H9 (cell line): ENCODE measurements at regions not wholly inside any gene's neighbourhood (a gene's known extent, or its start where the extent isn't known, plus 50 kb on each side); places are given as distances from the start of the nearest gene placed in this dataset.

ENCODE experiments used
- DNase-seq: peaks from one replicate; pipeline ENCODE4 v3.0.0-alpha.2; 2017
- H2AFZ ChIP-seq: one replicate; pipeline ENCODE4 v1.6.1; 2013; ENCODE audit warnings: mild to moderate bottlenecking, low read length, control low read depth, moderate library complexity
- H2AK5ac ChIP-seq: 2 replicates; pipeline ENCODE4 v1.6.1; 2013; ENCODE audit warnings: low read length, control low read depth, mixed read lengths; ENCODE audit not compliant: insufficient read length
- H2BK120ac ChIP-seq: one replicate; pipeline ENCODE4 v1.6.1; 2013; ENCODE audit warnings: low read depth, mild to moderate bottlenecking, low read length, control low read depth, inconsistent platforms; ENCODE audit not compliant: poor library complexity, severe bottlenecking
- H2BK12ac ChIP-seq: 2 replicates; pipeline ENCODE4 v1.6.1; 2013; ENCODE audit warnings: low read length, control low read depth, mixed read lengths, low read depth; ENCODE audit not compliant: insufficient read length
- H2BK15ac ChIP-seq: 2 replicates; pipeline ENCODE4 v1.6.1; 2013; ENCODE audit warnings: low read depth, low read length, control low read depth
- H2BK20ac ChIP-seq: one replicate; pipeline ENCODE4 v1.6.1; 2013; ENCODE audit warnings: low read depth, mild to moderate bottlenecking, low read length, control low read depth, inconsistent platforms; ENCODE audit not compliant: poor library complexity, severe bottlenecking
- H2BK5ac ChIP-seq: 2 replicates; pipeline ENCODE4 v1.6.1; 2013; ENCODE audit warnings: low read length, control low read depth, mixed read lengths; ENCODE audit not compliant: insufficient read length
- H3K14ac ChIP-seq: 2 replicates; pipeline ENCODE4 v1.6.1; 2013; ENCODE audit warnings: low read length, control low read depth; ENCODE audit not compliant: insufficient read depth
- H3K18ac ChIP-seq: 2 replicates; pipeline ENCODE4 v1.6.1; 2013; ENCODE audit warnings: low read depth, mild to moderate bottlenecking, mixed read lengths, low read length, control low read depth; ENCODE audit not compliant: insufficient read length
- H3K23ac ChIP-seq: 2 replicates; pipeline ENCODE4 v1.6.1; 2013; ENCODE audit warnings: low read length, control low read depth, mixed read lengths, low read depth; ENCODE audit not compliant: insufficient read length
- H3K23me2 ChIP-seq: 2 replicates; pipeline ENCODE4 v1.6.1; 2013; ENCODE audit warnings: low read depth, mild to moderate bottlenecking, mixed read lengths, low read length, control low read depth; ENCODE audit not compliant: insufficient read length, poor library complexity, severe bottlenecking
- H3K27ac ChIP-seq: 2 replicates; pipeline ENCODE4 v1.5.1; 2013; ENCODE audit warnings: low read length, control low read depth, mixed read lengths, low read depth; ENCODE audit not compliant: insufficient read length
- H3K27me3 ChIP-seq: 2 replicates; pipeline ENCODE4 v1.6.1; 2013; ENCODE audit warnings: low read length, control low read depth, inconsistent platforms; ENCODE audit not compliant: insufficient read depth
- H3K4ac ChIP-seq: 2 replicates; pipeline ENCODE4 v1.6.1; 2013; ENCODE audit warnings: low read depth, mild to moderate bottlenecking, control low read depth, inconsistent platforms, low read length, moderate library complexity
- H3K4me1 ChIP-seq: 2 replicates; pipeline ENCODE4 v1.6.1; 2013; ENCODE audit warnings: low read length, control low read depth, inconsistent platforms; ENCODE audit not compliant: insufficient read depth
- H3K4me2 ChIP-seq: 2 replicates; pipeline ENCODE4 v1.6.1; 2013; ENCODE audit warnings: low read length, control low read depth, mixed read lengths; ENCODE audit not compliant: insufficient read length, insufficient read depth
- H3K56ac ChIP-seq: 2 replicates; pipeline ENCODE4 v1.6.1; 2013; ENCODE audit warnings: low read depth, mild to moderate bottlenecking, mixed read lengths, low read length, control low read depth; ENCODE audit not compliant: insufficient read length
- H3K79me1 ChIP-seq: 2 replicates; pipeline ENCODE4 v1.6.1; 2013; ENCODE audit warnings: low read depth, mild to moderate bottlenecking, moderate library complexity, low read length, control low read depth, inconsistent platforms; ENCODE audit not compliant: insufficient read depth, poor library complexity, severe bottlenecking
- H3K79me2 ChIP-seq: 2 replicates; pipeline ENCODE4 v1.6.1; 2013; ENCODE audit warnings: low read length, control low read depth, inconsistent platforms; ENCODE audit not compliant: insufficient read depth
- H3K9ac ChIP-seq: 2 replicates; pipeline ENCODE4 v1.6.1; 2013; ENCODE audit warnings: low read length, control low read depth, mixed read lengths; ENCODE audit not compliant: insufficient read length; ENCODE audit errors: extremely low read depth
- H3K9me3 ChIP-seq: one replicate; pipeline ENCODE4 v1.6.1; 2013; ENCODE audit warnings: low read depth, low read length, inconsistent platforms; ENCODE audit not compliant: control insufficient read depth
- H3T11ph ChIP-seq: one replicate; pipeline ENCODE4 v1.6.1; 2013; ENCODE audit warnings: mild to moderate bottlenecking, low read length, control low read depth, inconsistent platforms
- H4K20me1 ChIP-seq: one replicate; pipeline ENCODE4 v1.6.1; 2013; ENCODE audit not compliant: control insufficient read depth, insufficient read length, insufficient read depth
- H4K5ac ChIP-seq: 2 replicates; pipeline ENCODE4 v1.6.1; 2013; ENCODE audit warnings: low read depth, mild to moderate bottlenecking, mixed read lengths, low read length, control low read depth; ENCODE audit not compliant: insufficient read length
- H4K8ac ChIP-seq: replicated peaks from 2 replicates; pipeline ENCODE4 v1.6.1; 2013; ENCODE audit warnings: low read length, control low read depth, mixed read lengths, low read depth; ENCODE audit not compliant: insufficient read length
- H4K91ac ChIP-seq: 2 replicates; pipeline ENCODE4 v1.6.1; 2013; ENCODE audit warnings: low read depth, mild to moderate bottlenecking, moderate library complexity, mixed read lengths, low read length, control low read depth; ENCODE audit not compliant: insufficient read length
- H3K27ac Mint-ChIP-seq, 3 experiments: 2 replicates in 2 of 3; 3 replicates in 1 of 3; pipeline ENCODE4 v1.8.0; 2020 to 2021; ENCODE audit warnings: mixed read lengths in 3 of 3, mild to moderate bottlenecking in 1 of 3, moderate library complexity in 1 of 3
- H3K27me3 Mint-ChIP-seq: 2 replicates; pipeline ENCODE4 v1.8.0; 2021; ENCODE audit warnings: low read depth, mild to moderate bottlenecking, moderate library complexity, mixed read lengths
- H3K36me3 Mint-ChIP-seq, 3 experiments: 2 replicates in 2 of 3; 3 replicates in 1 of 3; pipeline ENCODE4 v1.8.0; 2020 to 2021; ENCODE audit warnings: low read depth in 3 of 3, mixed read lengths in 3 of 3; ENCODE audit not compliant: insufficient read depth in 1 of 3
- H3K4me1 Mint-ChIP-seq, 2 experiments: 2 replicates each; pipeline ENCODE4 v1.8.0; 2020; ENCODE audit warnings: mixed read lengths in 2 of 2
- H3K4me3 Mint-ChIP-seq, 2 experiments: 2 replicates in 1 of 2; 3 replicates in 1 of 2; pipeline ENCODE4 v1.8.0; 2020 to 2021; ENCODE audit warnings: mild to moderate bottlenecking in 2 of 2, mixed read lengths in 2 of 2, moderate library complexity in 1 of 2
- H3K9me3 Mint-ChIP-seq, 2 experiments: 2 replicates in 1 of 2; 3 replicates in 1 of 2; pipeline ENCODE4 v1.8.0; 2020; ENCODE audit warnings: mild to moderate bottlenecking in 2 of 2, mixed read lengths in 2 of 2, moderate library complexity in 1 of 2
- CTCF ChIP-seq: fragments of 200-600 bp; sonication (generic); conservative IDR thresholded peaks from 3 replicates; pipeline ENCODE4 v1.8.0; 2021; ENCODE audit warnings: antibody characterized with exemption, mild to moderate bottlenecking
- WGBS: extraction: QIAGEN DNeasy Blood & Tissue Kit; methylation state at CpG from one replicate; pipeline ENCODE4 v1.1.7; 2013; ENCODE audit warnings: missing lambda C conversion rate, low lambda C conversion rate, mixed read lengths; ENCODE audit not compliant: insufficient read length; ENCODE audit errors: extremely low coverage; 5-methylcytosine and 5-hydroxymethylcytosine counted together

DNA sequence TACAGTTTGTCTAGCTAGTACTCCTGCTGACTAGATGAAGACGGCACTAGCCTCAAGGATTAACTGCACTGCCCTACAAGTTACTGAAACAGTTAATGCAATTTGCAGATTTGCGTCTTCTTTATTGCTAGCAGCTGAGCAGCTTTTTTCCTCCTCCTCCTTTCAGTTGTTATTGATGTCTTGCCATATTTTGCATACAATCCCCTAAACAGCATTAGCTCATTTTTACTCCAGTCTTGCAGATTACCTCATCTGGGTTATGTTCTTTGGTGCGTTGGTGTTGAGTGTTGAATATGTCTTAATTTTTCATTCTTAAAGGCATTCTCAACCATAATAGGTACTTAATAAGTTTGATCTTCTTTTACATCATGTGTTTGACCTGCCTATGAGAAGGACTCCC lies 363.4 kb upstream of the LYPLAL1 start:
- no peak overlapping the region for H3K27ac ChIP-seq
- no peak overlapping the region for H2BK20ac ChIP-seq
- no peak overlapping the region for H2BK5ac ChIP-seq
- Mint-ChIP-seq H3K4me3 (no peak overlapping the region), H3K27me3 (no peaks in the 10 kb centered on the region), H3K9me3 (no peaks in the 10 kb centered on the region), H3K27ac (no peak overlapping the region), H3K4me1 (no peaks in the 10 kb centered on the region), H3K36me3 (no peaks in the 10 kb centered on the region)
- no peaks in the 10 kb centered on the region for H3K9me3 ChIP-seq
- H2AK5ac ChIP-seq, result no peak overlapping the region
- no peak overlapping the region for H3K18ac ChIP-seq
- no peak overlapping the region for H3K9ac ChIP-seq
- no peaks in the 10 kb centered on the region for H3K4me1 ChIP-seq
- H3T11ph ChIP-seq, result no peak overlapping the region
- H3K23ac ChIP-seq, result no peak overlapping the region
- H3K27me3 ChIP-seq, result no peaks in the 10 kb centered on the region
- H2AFZ ChIP-seq, result no peak overlapping the region
- DNase-seq, result no peak
- no peak overlapping the region for H3K4ac ChIP-seq
- H2BK12ac ChIP-seq, result no peak overlapping the region
- H3K14ac ChIP-seq, result no peak overlapping the region
- H4K20me1 ChIP-seq, result no peaks in the 10 kb centered on the region
- H3K56ac ChIP-seq, result no peak overlapping the region
- H4K91ac ChIP-seq, result no peak overlapping the region
- no peak overlapping the region for H2BK15ac ChIP-seq
- no peaks in the 10 kb centered on the region for H3K23me2 ChIP-seq
- WGBS, result no CpG with 5 or more reads among the region's 3 CpGs
- no peak for TF ChIP-seq CTCF
- H3K79me1 ChIP-seq, result no peaks in the 10 kb centered on the region
- no peaks in the 10 kb centered on the region for H3K79me2 ChIP-seq
- no peak overlapping the region for H4K8ac ChIP-seq
- no peak overlapping the region for H2BK120ac ChIP-seq
- no peak overlapping the region for H3K4me2 ChIP-seq
- H4K5ac ChIP-seq, result no peak overlapping the region
